ENCODE measurements at regions not wholly inside any gene's neighbourhood (a gene's known extent, or its start where the extent isn't known, plus 50 kb on each side); places are given as distances from the start of the nearest gene placed in this dataset.

- TF ChIP-seq, protein P1, sequence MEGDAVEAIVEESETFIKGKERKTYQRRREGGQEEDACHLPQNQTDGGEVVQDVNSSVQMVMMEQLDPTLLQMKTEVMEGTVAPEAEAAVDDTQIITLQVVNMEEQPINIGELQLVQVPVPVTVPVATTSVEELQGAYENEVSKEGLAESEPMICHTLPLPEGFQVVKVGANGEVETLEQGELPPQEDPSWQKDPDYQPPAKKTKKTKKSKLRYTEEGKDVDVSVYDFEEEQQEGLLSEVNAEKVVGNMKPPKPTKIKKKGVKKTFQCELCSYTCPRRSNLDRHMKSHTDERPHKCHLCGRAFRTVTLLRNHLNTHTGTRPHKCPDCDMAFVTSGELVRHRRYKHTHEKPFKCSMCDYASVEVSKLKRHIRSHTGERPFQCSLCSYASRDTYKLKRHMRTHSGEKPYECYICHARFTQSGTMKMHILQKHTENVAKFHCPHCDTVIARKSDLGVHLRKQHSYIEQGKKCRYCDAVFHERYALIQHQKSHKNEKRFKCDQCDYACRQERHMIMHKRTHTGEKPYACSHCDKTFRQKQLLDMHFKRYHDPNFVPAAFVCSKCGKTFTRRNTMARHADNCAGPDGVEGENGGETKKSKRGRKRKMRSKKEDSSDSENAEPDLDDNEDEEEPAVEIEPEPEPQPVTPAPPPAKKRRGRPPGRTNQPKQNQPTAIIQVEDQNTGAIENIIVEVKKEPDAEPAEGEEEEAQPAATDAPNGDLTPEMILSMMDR (IDR thresholded peaks at IDR 0.05 in 8 of 11, conservative IDR thresholded peaks at IDR 0.05 in 3 of 11) = no peak
- TF ChIP-seq POLR2A (IDR thresholded peaks at IDR 0.05) = no peak
These were observed 141.6 kb upstream of the IGF1R start for GRCh38 chr15:98506711-98507110.

Measured in spleen (tissue), 7 donors.